Activated gamma-delta T cell treated with Interleukin-2 at 50 U/mL for 16 hours (primary cell): ENCODE measurements at regions not wholly inside any gene's neighbourhood (a gene's known extent, or its start where the extent isn't known, plus 50 kb on each side); places are given as distances from the start of the nearest gene placed in this dataset.
"Not testable (repeated sequence)": the region's sequence is repeated elsewhere in the genome, so short reads cannot be mapped to it uniquely, and the experiment has no call there.

Experiments
- DNase-seq: peaks from one replicate; pipeline ENCODE4 v3.0.0-alpha.2; 2020

- DNase-seq: no peak
These were observed 220.7 kb upstream of the EGLN3 start for GRCh38 chr14:34171431-34172172.

DNA sequence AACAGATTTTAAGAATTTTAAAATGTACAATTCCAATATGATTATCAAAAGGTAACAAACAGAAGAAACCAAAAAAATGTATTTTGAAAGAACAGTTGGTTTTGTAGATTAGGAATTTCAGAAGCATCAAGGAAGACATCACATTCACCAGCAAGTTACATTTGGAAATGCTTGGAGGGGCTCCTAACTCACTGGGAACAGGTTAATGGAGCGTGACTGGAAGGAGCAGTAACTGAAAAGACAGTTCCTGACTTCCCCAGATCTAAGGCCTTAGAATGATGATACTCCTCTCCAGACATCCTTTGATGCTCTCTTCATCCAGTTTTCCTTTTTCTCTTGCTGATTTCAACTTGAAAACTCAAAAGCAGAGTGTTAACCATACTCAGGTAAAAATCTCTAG is 220.0 kb upstream of the EGLN3 start:
- no peak for DNase-seq

DNA sequence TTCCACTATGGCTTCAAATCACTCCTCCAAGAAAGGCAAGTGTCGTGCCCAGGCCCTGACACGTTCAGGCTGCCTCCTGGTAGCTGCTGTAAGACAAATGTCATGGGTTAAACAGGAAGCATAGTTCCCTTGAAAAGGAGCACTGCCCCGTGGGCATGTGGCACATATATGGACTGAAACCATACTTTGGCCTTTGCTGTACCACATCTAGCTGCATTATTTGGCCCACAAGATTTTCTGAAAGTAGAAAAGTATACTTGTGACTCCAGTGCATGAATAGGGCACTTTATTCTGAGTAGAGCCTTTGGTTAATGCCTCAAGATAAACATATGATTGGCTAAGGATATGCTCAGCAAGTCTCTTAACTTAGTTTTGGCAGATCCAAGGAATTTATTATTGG is 218.7 kb upstream of the EGLN3 start:
- no peak for DNase-seq

DNA sequence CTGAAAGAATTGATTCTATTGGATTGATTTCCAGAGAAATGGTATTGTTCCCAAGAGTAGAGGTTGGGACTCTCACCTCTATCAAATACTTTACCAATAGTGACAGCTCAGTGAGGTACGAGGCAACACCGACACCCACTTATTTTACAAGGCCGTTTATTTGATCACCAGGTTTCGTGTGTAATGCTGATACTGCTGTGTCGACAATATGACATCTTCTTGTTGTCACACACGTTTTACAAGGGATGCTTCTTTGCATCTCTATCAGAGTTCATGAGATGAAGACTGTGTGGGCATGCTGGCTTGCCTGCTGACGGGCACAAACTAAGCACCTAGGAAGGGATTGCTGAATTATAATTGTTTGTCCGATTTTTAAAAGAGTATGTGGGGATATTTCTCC is 217.8 kb upstream of the EGLN3 start:
- DNase-seq: no peak

DNA sequence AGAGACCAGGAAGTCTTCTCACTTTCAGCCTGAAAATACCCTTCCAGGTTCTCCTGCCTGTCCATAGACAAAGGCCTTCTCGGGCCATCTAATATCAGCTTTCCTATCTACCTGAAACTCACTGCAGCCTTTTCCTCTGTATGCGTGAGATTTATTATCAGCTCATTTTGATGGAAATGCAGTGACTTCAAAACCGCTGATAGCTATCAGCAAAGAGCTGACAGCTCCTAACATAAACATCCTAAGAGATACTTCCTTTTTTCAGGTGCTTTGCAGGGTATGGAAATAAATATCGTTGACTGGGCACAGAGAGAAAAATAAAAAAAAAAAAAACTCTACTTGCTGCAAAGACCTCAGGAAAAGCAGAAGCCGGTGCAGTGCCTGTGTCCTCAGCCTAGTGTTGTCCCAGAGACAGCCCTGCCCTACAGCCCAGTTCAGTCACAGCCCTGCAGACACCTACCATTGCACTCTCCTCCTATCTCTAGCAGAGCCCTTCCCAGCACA is 215.0 kb upstream of the EGLN3 start:
- no peak for DNase-seq

DNA sequence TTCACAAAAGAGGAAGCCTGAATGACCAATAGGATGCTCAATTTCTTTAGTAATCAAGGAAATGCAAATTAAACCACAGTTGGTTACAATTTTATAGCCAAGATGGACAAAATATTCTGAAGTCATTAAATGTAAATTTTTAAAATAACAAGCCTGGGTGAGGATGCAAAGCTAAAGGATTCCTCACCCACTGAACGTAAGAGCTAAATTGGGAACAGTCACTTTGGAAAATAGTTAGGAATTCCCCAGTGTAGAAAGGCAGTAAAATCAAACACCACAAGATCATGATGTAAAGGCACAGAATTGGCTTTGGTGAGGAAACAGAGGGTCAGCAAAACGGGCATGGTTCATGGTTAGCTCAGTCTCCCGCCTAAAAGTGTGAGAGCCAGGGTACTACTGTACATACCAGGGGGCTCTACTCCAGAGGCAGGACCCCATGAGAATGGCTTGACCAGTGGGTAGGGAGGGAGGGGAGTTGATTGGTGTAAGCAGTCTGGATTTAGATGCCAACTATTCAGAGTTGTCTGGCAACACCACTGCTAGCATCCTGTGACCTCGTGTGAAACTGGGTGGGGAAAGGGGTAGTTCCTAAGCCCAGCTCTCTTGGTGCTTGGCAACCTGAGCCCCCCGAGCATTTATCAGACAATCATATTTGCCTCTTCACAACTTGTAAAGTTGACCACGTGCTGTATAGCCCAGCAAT is 213.4 kb upstream of the EGLN3 start:
- no peak for DNase-seq

GRCh38 chr14:34161351-34162082 is 210.6 kb upstream of the EGLN3 start:
- no peak for DNase-seq

GRCh38 chr14:34160619-34161018 is 209.7 kb upstream of the EGLN3 start:
- DNase-seq: no peak

- DNase-seq: no peak
These were observed 206.8 kb upstream of the EGLN3 start for GRCh38 chr14:34157651-34158050.

DNA sequence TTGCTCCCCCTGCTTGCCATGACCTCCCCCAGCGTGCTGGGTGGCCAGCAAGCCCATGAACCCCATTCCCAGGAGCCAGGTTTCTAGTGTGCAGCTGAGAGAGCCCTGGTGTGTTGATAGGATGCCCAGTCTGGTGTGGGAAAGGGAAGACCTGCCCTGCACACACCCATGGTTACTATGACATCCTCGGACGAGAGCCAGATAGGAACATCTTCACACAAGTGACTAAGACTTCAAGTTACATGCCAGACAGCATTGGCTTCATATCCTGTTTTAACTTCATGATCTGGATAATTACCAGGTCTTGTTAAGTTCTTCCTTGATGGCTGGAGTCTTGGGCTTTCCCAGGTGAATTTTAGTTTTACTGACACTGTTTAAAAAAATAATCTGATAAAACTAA is 196.6 kb upstream of the EGLN3 start:
- no peak for DNase-seq

GRCh38 chr14:34140127-34140526 is 189.3 kb upstream of the EGLN3 start:
- not testable (repeated sequence) for DNase-seq

DNA sequence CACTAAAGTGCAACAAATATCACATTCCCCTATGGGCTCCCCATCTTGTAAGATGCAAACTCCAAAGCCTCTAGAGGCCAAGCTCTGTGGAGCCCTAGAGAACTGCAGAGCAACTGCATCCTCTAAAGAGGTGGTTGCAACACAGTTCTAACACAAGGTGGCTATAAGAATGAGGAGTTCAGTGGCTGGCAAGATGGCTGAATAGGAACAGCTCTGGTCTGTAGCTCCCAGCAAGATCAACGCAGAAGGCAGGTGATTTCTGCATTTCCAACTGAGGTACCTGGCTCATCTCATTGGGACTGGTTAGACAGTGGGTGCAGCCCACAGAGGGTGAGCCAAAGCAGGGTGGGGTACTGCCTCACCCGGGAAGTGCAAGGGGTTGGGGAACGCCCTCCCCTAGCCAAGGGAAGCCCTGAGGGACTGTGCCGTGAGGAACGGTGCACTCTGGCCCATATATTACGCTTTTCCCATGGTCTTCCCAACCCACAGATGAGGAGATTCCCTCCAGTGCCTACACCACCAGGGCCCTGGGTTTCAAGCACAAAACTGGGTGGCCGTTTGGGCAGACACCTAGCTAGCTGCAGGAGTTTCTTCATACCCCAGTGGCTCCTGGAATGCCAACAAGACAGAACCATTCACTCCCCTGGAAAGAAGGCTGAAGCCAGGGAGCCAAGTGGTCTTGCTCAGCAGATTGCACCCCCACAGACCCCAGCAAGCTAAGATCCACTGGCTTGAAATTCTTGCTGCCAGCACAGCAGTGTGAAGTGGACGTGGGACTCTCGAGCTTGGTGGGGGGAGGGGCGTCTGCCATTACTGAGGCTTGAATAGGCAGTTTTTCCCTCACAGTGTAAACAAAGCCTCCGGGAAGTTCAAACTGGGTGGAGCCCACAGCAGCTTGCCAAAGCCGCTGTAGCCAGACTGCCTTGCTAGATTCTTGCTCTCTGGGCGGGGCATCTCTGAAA is 188.6 kb upstream of the EGLN3 start:
- not testable (repeated sequence) for DNase-seq

- DNase-seq: no peak
These were observed 187.3 kb upstream of the EGLN3 start for GRCh38 chr14:34138175-34138574.

GRCh38 chr14:34137001-34137745 is 186.3 kb upstream of the EGLN3 start:
- DNase-seq: no peak

GRCh38 chr14:34135492-34135891 is 184.6 kb upstream of the EGLN3 start:
- no peak for DNase-seq

GRCh38 chr14:34134484-34134883 is 183.6 kb upstream of the EGLN3 start:
- no peak for DNase-seq

GRCh38 chr14:34129927-34130552 is 179.2 kb upstream of the EGLN3 start:
- DNase-seq: no peak

DNA sequence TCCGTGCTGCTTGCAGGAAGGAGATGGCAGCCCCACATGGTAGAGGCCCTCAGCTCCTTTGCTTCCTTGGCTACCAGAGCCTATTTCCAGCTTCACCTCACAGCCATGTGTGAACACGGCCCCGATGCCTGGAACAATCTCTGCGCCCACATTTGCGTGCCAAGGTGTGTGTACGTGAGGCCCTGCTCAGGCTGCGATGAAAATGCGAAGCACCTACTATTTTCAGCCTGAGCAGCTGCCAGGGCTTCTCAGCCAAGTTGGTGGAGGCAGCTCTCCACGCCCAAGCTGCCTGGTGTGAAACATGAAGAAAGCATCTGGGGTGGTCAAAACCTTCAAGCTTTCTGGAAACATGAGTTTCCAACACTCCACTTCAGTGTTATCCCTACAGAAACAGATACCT is 177.8 kb upstream of the EGLN3 start:
- no peak for DNase-seq

GRCh38 chr14:34126586-34126985 is 175.7 kb upstream of the EGLN3 start:
- no peak for DNase-seq

GRCh38 chr14:34124585-34124984 is 173.7 kb upstream of the EGLN3 start:
- no peak for DNase-seq

DNA sequence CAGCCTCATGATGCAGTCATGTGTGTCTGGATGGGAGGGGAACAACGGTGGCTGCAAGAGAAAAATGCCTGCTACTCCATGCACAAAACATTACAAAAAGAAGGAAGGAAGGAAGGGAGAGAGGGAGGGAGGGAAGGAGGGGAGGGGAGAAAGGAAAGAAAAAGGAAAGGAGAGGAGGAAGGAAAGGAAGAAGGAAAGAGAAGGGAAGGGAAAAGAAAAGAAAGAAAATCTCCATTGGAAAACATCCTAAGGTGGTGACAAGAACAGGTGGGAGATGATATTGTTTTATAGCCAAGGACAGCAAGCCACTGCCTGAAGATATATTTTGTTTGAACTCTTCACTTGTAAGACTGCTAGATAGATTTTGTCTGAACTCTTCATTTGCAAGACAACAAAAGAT is 171.8 kb upstream of the EGLN3 start:
- DNase-seq: no peak
